Activated CD4-positive, alpha-beta T cell treated with anti-CD3 and anti-CD28 coated beads for 4 hours (primary cell): ENCODE measurements at regions not wholly inside any gene's neighbourhood (a gene's known extent, or its start where the extent isn't known, plus 50 kb on each side); places are given as distances from the start of the nearest gene placed in this dataset.

Experiments
- DNase-seq, 2 donors: peaks; one replicate each; pipeline ENCODE4 v3.0.0-alpha.2; 2020

GRCh38 chr2:207465894-207466293 is 63.9 kb upstream of the CREB1 start:
- DNase-seq = no peak

- DNase-seq = no peak
Observed at GRCh38 chr2:207467716-207468347, 61.9 kb upstream of the CREB1 start.

GRCh38 chr2:207468488-207468887 is 61.3 kb upstream of the CREB1 start:
- DNase-seq = no peak

- no peak for DNase-seq
Observed at GRCh38 chr2:207469451-207469850, 60.3 kb upstream of the CREB1 start.

- DNase-seq = no peak
Observed at GRCh38 chr2:207469943-207470729, 59.6 kb upstream of the CREB1 start.

- DNase-seq = no peak
Observed at GRCh38 chr2:207471261-207471660, 58.5 kb upstream of the CREB1 start.

GRCh38 chr2:207472343-207473048 is 57.3 kb upstream of the CREB1 start:
- no peak for DNase-seq

GRCh38 chr2:207473049-207473930 is 56.5 kb upstream of the CREB1 start:
- peak in 1 of 2 donors; percentile 5 for DNase-seq

- DNase-seq = no peak
Observed at GRCh38 chr2:207473931-207474235, 55.9 kb upstream of the CREB1 start.

GRCh38 chr2:207474863-207475485 is 54.8 kb upstream of the CREB1 start:
- DNase-seq = peak; percentile 38 to 63

- DNase-seq = no peak
Observed at GRCh38 chr2:207475546-207475945, 54.2 kb upstream of the CREB1 start.

- no peak for DNase-seq
Observed at GRCh38 chr2:207477896-207478295, 51.9 kb upstream of the CREB1 start.

GRCh38 chr2:207478572-207478971 is 51.2 kb upstream of the CREB1 start:
- no peak for DNase-seq

GRCh38 chr2:207479198-207479785 is 50.5 kb upstream of the CREB1 start:
- DNase-seq = no peak
